HG03439 (cell line): ENCODE measurements at regions not wholly inside any gene's neighbourhood (a gene's known extent, or its start where the extent isn't known, plus 50 kb on each side); places are given as distances from the start of the nearest gene placed in this dataset.

ENCODE experiments used
- ATAC-seq: cut with Tn5 transposase; IDR thresholded peaks from one replicate; pipeline ENCODE4 v1.9.1; 2021; ENCODE audit warnings: mild to moderate bottlenecking, moderate library complexity; ENCODE audit not compliant: unreplicated experiment

DNA sequence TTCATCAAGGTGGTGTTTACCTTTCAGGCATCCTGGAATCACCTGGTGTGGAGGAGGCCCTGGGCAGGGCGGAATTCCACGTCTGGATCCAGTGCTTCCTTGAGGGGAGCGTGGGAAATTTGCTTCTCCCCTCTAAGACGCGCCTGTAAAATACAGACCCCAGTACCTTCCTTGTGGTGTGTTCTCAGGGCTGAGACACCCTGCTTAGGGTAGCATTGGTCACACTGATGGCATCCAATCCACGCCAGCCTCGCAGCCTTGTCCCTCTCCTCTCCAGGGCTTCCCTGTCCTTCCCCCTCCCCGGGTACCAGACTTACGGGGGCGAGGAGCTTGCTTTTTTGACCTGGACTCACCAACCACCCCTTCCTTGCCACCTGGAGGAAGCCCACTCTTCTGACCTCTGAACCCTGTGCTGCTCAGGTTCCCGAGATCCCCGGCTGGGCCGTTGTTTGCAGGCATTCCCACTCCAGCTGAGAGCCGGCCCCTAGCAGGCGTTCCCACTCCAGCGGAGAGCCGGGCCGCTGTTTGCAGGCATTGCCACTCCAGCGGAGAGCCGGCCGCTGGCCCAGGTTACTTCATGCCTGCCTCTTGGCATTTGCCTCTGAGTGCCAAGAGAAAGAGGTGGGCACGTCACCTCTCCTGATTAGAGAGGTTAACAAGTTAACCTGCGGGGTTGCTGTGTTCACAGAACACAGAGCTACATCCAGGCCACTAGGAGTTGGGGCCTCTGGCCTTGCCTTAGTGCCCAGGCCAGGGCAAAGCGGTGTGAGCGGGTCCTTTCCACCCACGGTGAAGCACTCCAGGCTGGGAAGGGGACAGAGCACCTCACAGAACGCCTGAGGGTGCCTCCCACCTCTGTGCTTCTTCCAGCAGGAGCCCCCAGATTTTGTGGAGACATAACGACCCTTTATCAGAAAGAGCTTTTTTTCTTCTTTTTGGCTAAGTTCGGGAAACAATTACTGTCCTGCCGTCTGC is 254.0 kb upstream of the PPP2R2D start:
- no peak for ATAC-seq

DNA sequence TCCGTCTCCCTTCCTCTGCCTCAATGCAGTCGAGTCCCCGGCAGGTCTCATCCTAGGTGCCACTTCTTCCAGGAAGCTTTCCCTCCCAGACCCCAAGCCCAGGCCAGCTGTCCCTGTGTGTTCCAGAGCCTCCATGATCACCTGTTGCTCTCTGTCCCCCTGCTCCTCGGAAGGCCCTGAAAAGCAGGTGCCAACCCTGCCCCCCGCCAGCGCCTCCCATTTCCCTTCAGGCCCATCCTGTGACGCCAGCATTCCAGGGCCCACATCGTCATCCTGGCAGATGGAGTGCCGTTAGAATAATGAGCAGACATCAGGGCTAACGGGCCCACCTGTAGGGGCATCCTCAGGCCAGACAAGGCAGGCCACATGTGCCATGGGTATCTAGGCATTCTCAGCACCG is 253.0 kb upstream of the PPP2R2D start:
- no peak for ATAC-seq

DNA sequence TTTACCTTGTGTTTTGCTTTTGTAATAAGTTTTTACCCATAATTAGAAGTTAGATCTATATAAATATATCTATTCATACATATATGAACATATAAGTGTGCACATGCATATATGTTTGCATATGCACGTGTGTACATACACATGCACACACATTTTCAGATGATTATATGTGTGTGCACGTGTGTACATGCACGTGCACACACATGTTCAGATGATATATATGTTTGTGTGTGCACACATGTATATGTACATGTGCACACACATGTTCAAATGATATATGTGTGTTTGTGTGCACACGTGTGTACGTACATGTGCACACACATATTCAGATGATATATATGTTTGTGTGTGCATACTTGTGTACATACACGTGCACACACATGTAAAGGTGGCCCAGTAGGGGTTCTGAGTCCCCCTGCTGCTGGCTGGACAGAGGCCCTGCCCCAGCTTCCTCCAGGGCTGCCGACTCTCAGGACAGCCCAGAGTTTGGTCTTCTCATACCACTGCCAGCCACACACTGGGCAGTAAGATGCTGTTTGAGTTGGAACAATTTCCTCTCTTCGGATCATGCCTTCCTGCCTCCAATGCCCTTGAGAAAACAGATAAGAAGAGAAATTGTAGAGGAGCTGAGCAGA is 252.3 kb upstream of the PPP2R2D start:
- no peak for ATAC-seq

DNA sequence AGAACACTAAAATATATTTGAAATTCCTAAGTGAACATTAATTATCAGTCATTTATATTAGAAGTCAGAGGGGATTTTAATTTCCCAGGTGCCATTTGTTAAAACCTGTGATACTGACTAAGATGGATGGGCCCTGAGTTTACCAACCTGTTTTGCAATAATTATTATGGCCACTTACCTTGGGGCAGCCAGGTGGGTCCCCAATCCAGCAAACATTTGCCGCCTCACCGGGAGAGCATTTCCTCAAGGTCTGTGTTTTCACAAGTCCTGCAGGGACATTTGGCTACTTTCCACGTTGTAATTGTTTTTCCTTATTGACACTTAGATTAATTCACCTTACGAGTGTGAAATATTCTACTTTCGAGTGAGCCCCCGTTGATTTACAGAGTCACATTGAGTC is 251.2 kb upstream of the PPP2R2D start:
- ATAC-seq, result no peak

DNA sequence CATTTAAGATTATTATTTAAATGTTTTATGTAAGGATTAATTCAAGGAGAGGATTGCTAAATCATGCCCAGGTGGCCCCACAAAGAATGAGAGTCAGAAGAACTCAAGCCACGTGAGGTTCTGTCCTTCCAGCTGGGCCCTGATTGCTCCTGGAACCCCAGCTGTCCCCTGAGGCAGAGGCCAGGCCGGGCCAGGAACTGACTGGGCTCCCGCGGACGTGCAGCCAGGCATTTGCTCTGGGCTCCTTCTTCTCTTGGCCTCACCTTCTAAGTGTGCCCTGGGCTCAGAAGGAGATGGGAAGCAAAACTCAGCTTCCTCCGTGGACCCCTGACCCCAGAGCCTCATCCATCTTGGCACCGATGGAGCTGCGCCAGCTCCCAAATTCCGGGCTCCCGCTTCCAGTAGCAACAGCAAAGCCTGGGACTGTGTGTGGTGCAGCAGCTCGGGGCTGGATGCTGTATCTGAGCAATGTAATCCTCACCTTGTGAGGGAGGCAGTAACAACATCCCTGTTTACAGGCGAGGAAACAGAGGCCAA is 250.6 kb upstream of the PPP2R2D start:
- no peak for ATAC-seq

DNA sequence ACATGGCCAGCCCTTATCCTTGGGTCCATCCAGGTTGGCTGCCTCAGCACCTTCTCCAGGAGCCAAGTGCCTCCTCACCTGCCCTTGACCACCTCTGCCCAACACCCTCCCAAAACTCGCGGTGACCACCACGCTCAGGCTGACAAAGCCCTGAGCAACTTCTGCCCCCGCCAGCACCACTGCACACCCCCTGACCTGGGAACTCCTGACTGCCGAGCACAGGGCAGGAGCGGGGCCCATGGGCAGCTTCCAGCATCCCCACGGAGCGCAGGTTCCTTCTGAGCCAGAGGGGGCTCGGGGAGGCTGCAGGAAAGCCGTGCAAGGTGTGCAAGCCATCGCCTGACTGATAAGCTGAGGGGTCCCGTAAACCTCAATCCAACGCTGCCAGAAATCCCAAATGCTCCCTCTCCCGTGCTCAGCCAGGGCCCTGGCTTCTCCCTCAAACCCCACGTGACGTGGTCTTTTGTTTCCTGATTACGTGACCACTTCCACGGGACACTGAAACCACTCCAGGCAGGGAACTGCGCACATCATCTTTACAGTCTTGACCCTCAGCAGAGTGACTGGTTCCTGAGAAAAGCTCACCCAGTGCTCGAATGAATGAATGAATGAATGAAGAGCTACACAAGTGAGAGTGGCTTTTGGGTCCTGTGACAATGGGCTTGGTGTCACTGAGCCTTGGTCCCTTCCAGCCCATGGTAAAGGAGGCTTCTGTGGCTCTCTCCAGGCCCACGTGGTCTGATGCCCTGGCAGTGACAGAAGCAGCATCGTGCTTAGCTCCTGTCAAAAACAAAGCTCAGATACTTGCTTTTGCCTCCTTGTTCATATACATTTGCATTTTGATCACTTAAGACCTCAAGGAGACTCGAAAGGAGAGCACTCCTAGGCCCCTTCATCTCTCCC is 249.8 kb upstream of the PPP2R2D start:
- ATAC-seq, result no peak

DNA sequence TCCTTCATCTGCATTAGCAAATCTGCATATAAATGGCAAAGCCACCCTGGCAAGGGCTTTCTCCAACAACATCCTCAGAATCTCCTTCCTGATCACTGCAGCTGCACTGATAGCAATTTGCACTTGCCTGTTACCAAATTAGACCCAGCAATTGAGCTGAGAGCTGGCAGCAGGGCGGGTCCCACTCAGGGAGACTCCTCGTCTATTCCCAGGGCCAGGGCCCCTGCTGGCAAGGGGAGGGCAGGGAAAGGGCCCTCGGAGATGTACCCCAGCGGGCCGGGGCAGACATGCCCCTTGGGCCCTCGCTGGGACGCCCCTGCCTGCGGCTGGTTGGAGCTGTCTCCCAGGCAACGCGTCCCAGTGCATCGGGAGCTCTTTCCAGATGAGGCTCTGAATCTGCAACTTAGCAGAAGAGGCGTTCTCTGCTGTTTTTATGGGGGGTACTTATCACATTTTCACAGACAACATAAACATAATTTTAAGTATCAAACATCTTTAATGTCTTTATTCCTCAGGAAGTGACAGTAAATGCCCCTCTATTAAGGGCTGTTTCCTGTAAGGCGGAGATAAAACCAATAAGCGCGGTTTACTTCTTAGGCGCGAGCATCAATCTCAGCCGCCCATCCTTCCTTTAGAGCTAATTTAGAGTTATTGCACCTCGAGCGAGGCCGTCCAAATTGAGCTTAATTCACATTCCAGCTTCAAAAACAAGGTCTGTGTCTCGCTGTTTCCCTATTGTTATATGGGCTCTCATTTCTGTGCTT is 249.0 kb upstream of the PPP2R2D start:
- ATAC-seq, result no peak

DNA sequence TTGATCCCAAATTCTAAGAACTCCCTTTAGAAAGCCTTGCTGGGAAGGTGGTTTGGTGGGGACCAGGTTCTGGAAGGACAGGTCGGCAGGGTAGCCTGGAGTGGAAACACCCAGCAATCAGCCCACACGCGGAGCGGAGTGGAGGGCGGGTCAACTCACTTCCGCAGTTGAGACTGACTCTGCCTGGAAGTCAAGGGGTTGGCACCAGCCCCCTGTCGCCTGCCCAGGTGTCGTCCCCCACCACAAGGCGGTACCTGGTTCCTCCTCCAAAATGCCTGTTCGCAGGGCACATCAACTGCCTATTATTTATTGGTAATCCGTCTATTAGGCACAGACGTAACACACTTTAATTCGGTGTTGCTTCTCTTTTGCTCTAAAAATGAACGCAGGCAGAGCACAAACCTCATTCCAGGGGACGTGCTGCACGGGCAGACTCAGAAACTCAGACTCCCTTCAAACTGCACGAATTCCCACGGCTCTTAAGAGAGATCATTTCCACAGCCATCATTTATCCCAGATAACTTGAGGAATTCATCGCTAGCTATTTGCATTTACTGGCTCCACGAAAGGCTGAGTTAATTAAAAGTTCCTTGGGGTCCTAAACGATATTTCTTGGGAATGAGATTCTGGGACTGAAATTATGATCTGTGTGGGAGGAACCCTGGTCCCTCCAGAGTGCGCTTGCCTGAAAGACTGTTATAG is 248.2 kb upstream of the PPP2R2D start:
- ATAC-seq, result no peak

DNA sequence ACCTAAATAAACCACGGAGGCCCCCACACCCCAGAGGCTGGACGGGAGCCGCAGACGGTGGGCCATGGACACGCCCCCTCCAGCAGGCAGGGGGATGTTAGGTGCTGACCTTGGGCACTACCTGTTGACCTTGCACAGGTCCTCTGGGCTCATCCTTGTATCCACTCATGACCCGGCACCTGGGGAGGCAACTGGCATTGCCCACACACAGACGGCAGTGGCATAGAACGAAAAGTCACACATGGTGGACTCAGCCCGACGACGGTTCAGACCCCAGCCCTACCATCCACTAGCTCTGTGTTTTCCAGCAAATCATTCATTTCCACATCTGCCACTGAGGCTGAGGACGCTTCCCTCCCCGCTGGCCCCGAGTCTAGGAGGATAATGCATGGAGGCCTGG is 247.7 kb upstream of the PPP2R2D start:
- no peak for ATAC-seq

DNA sequence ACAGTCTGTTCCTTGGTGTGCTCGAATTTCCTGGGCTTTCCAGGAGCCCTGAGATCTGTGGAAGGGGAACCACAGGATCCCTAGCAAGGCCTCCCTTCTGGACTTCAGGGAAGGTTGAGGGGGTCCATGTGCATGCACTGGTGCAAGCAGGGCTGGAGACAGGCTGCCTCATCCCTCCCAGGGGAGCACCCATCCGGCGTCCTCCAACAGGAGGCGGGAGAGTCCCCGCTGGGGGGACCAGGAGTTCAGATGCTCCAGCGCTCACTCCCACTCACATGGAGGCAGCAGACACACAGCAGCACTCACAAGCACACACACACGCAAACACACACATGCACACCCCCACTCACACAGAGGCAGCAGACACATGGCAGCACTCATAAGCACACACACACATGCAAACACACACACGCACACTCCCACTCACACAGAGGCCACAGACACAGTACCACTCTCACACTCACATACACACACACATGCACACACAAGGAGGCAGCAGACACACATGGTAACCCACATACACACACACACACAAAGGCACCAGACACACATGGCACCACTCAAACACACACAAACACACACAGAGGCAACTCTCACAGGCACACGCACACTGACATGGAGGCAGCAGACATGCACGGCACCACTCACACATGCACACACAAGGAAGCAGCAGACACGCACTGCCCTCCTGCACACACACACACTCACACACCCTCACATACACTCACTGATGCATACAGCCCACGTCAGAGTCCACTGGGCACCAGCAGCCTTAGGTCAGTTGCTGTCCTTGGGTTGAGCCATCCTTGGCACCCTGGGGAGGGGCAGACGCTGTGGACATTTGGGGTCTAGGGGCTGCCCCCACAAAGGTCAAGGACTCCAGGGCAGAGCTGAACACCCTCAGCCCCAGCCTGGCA is 247.0 kb upstream of the PPP2R2D start:
- no peak for ATAC-seq

DNA sequence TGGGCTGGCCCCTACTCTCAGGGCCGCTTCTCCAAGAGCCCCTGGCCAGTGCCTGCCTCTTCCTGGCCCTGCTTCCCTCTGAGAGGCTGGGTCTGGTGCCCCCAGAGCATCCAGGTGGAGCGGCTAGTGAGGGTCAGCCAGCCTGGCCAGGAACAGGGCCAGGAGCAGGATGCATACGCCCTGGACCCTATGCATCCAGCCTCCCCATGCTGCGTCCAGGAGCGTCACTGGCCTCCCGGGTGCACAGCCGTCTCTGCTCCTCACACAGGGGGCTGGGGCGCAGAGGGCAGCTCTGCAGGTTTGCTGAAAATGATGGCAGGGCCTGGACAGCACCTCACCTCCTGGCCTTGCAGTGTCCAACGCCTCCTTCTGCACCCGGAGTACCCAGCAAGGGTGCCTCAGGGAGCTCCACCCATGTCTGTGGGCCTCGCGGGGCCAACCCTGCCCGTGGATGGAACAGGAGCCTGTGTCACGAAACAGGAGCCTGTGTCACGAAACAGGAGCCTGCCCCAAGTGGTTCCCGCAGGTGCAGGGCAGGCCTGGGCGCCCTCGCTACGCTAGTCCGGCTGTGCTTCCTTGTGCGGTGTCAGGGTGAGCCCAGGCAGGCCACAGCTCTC is 246.2 kb upstream of the PPP2R2D start:
- ATAC-seq, result no peak

DNA sequence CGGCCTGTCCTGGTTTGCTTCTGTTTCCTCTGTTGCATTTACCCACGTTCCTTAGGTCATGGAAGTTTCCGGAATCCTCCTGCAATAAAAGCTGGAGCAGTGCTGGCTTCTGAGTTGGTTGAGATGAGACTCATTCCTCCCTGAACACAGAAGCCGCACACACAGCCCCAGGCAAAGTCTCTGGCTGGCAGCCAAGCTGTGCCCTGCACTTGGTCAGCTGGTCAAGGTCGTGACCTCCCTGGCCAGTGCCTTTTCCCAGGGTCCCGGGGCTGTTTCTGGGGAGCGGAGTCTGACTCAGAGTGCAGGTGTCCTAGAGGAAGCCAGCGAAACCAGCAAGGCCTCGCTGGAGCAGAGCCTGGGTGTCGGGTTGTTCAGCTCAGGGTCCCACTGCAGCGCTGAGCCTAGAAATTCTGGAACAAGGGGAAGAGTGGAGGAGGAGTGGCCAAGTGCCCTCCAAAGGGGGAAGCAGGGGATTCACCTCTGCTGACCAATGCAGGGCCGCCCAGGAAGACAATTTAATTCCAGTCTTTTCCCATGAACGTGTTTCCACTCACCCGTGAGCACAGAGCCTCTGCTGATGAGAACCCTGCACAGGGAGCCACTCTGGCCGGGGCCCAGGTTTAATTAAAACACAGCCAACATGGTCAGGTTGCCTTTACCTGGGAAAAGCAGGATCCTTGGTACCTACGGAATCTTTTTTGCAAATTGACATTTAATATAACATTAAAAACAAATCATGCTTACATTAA is 245.5 kb upstream of the PPP2R2D start:
- ATAC-seq, result no peak

DNA sequence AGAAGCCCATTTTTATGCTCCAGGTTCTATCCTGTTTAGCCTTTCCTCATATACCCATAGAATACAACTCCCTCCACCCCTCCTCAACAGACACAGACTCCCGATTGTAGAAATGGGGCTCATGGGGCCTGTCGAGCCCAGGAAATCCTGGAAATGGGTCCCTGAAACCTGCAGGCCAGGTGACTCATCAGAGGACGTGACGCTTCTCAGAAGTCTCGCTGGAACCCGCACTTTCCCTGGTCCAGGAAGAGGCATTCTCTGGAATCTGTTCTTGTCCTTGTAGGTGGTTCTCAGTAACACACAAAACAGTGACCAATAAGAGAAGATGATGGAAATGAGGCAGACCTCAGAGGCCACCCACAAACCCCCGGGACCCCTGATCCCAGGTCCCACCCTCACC is 244.8 kb upstream of the PPP2R2D start:
- no peak for ATAC-seq

DNA sequence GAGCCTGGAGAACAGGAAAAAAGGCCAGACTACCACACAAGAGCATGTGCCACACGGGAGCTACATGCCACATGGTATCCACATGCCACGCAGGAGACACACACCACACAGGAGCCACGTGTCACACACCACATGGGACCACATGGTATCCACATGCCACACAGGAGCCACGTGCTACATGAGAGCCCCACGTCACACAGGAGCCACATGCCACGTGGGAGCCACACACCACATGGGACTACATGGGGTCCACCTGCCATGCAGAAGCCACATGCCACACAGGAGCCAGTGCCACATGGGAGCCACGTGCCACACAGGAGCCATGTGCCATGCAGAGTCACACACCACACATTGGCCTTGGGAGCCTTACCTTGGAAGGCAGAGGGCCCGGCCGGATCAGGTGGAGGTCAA is 244.4 kb upstream of the PPP2R2D start:
- ATAC-seq, result no peak

DNA sequence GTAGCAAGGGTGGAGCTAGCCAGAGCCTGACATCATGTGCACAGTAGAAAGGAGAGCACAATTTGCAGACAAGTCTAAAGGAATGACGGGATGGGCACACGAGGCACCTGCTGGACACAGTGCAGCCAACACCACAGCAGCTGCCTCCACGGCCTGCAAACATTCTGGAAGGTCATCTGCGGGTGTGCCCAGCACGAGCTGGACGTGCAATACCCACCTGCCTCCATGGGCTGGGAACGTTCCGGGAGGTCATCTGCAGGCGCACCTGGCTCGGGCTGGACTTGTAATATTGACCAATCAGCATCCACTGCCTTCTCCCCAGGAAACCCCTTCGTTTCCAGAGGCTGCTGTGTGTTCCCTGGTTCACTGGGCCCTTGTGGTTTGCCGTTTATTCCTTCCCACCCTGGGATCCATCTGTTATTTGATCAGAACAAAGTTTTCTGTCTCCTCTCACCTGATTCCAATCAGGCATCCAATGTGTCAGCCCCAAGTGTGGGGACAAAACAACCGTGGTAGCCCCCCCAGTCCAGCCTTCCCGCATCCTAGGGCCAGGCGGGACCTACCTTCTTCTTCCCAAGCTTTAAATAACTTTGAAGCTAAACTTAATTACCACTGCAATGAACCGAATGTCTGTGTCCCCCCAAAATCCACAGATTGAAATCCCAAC is 243.4 kb upstream of the PPP2R2D start:
- no peak for ATAC-seq

DNA sequence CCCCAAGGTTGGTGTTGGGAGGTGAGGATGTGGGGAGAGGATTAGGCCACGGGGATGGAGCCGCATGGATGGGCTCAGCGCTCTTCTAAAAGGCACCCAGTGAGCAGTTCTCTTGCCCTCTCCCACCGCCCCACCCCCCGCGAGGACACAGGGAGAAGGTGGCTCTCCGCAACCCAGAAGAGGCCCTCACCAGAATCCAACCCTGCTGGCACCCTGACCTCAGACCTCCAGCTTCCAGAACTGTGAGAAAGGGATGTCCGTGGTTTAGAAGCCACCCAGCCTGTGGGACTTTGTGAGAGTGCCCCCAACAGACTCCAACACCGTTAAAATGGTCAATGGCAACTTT is 242.8 kb upstream of the PPP2R2D start:
- no peak for ATAC-seq

DNA sequence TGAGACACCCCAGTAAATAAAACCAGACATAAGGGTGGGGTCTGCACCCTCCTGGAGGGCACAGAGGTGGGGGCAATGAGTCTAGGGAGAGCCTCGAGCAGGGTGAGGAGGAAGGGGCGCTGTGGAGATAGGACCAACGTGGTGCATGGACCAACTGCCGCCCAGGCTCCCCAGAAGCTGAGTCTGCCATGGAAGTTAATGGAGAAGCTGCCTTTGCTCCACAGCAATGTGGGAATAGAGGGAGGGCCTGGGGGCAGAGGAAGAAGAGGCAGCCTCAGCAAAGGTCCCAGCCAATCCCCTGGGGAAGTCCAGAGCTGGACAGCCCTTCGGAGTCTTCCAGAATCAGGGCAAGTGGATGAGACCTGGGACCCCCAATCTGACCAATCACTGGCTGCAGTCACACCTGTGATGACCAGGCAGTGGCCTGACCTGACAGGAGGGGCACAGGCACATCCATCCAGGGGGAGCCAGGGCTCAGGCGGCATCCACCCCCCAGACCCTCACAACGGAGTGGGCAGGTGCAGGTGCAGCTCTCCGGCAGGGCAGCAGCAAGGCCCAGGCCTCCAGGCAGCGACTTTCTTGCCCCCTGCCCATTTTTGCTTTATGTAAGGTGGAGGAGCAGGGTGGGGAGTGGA is 242.2 kb upstream of the PPP2R2D start:
- no peak for ATAC-seq
